ENCODE measurements at regions not wholly inside any gene's neighbourhood (a gene's known extent, or its start where the extent isn't known, plus 50 kb on each side); places are given as distances from the start of the nearest gene placed in this dataset.

GRCh38 chr6:44609051-44609612, 221.6 kb downstream of the CDC5L start:
- H3T11ph ChIP-seq (ENCODE audit: low read length) = no peak overlapping the region
- H3K9ac ChIP-seq (ENCODE audit: extremely low read depth, insufficient read length, low read length) = no peak overlapping the region
- TF ChIP-seq CTCF (conservative IDR thresholded peaks at IDR 0.05) = no peak
- no peaks in the 10 kb centered on the region for H3K79me2 ChIP-seq (ENCODE audit: insufficient read depth, low read length)
- H4K20me1 ChIP-seq (ENCODE audit: control insufficient read depth, insufficient read depth, insufficient read length) = no peaks in the 10 kb centered on the region
- H2AK5ac ChIP-seq (ENCODE audit: insufficient read length, low read length) = no peak overlapping the region
- H2BK120ac ChIP-seq (ENCODE audit: low read depth, low read length, poor library complexity, severe bottlenecking) = no peak overlapping the region
- Mint-ChIP-seq H3K4me3 (no peak overlapping the region), H3K36me3 (ENCODE audit: insufficient read depth in 1 of 3, low read depth in 3 of 3) (no peaks in the 10 kb centered on the region), H3K27ac (no peak overlapping the region), H3K4me1 (peaks cover 3 to 7% of the 10 kb centered on the region in 2 experiments), H3K9me3 (no peaks in the 10 kb centered on the region), H3K27me3 (ENCODE audit: low read depth) (no peaks in the 10 kb centered on the region)
- no peak overlapping the region for H3K4ac ChIP-seq (ENCODE audit: low read depth, low read length)
- no peaks in the 10 kb centered on the region for H3K4me1 ChIP-seq (ENCODE audit: insufficient read depth, low read length)
- H3K4me2 ChIP-seq (ENCODE audit: insufficient read depth, insufficient read length, low read length) = no peak overlapping the region
- no peaks in the 10 kb centered on the region for H3K79me1 ChIP-seq (ENCODE audit: insufficient read depth, low read depth, low read length, poor library complexity, severe bottlenecking)
- no peaks in the 10 kb centered on the region for H3K27me3 ChIP-seq (ENCODE audit: insufficient read depth, low read length)
- H3K23ac ChIP-seq (ENCODE audit: insufficient read length, low read depth, low read length) = no peak overlapping the region
- no peak for DNase-seq
- H3K56ac ChIP-seq (ENCODE audit: insufficient read length, low read depth, low read length) = no peak overlapping the region
- H2BK15ac ChIP-seq (ENCODE audit: low read depth, low read length) = no peak overlapping the region
- H3K18ac ChIP-seq (ENCODE audit: insufficient read length, low read depth, low read length) = no peak overlapping the region
- H2BK12ac ChIP-seq (ENCODE audit: insufficient read length, low read depth, low read length) = no peak overlapping the region
- no peaks in the 10 kb centered on the region for H3K23me2 ChIP-seq (ENCODE audit: insufficient read length, low read depth, low read length, poor library complexity, severe bottlenecking)
- H4K8ac ChIP-seq (replicated peaks; ENCODE audit: insufficient read length, low read depth, low read length) = no peak overlapping the region
- H4K91ac ChIP-seq (ENCODE audit: insufficient read length, low read depth, low read length) = no peak overlapping the region
- H3K14ac ChIP-seq (ENCODE audit: insufficient read depth, low read length) = no peak overlapping the region
- no CpG with 5 or more reads among the region's 1 CpG for WGBS (ENCODE audit: extremely low coverage, insufficient read length, low lambda C conversion rate)
- no peaks in the 10 kb centered on the region for H3K9me3 ChIP-seq (ENCODE audit: control insufficient read depth, low read depth, low read length)
- no peak overlapping the region for H4K5ac ChIP-seq (ENCODE audit: insufficient read length, low read depth, low read length)
- no peak overlapping the region for H2BK20ac ChIP-seq (ENCODE audit: low read depth, low read length, poor library complexity, severe bottlenecking)
- H2AFZ ChIP-seq (ENCODE audit: low read length) = no peak overlapping the region
- H2BK5ac ChIP-seq (ENCODE audit: insufficient read length, low read length) = no peak overlapping the region
- no peak overlapping the region for H3K27ac ChIP-seq (ENCODE audit: insufficient read length, low read depth, low read length)

Measured in H9 (cell line).